PC-3 (cell line): ENCODE measurements at regions not wholly inside any gene's neighbourhood (a gene's known extent, or its start where the extent isn't known, plus 50 kb on each side); places are given as distances from the start of the nearest gene placed in this dataset.

Experiments
- ATAC-seq: fragments of 200-7000 bp; cut with Tn5 transposase; 2 replicates; pipeline ENCODE4 v1.9.1; 2020; ENCODE audit warnings: mild to moderate bottlenecking, moderate library complexity
- BruUV-seq: library from RNA; stranded (reverse); fragments of 400-500 nt; replicated peaks from 2 replicates; lab custom pipeline; 2021; lab: Mats Ljungman, UMichigan
- CTCF ChIA-PET: fragments of 300-600 bp; sonication (Branson Sonifier 250); formaldehyde crosslinking; loops from one replicate; lab custom pipeline; 2022; ENCODE audit warnings: antibody characterized with exemption; lab: Charles Lee
- POLR2A ChIA-PET: fragments of 300-600 bp; sonication (Branson Sonifier 250); formaldehyde crosslinking; loops from one replicate; lab custom pipeline; 2022; ENCODE audit warnings: antibody characterized with exemption; ENCODE audit not compliant: unreplicated experiment; lab: Charles Lee
- DNase-seq: peaks from one replicate; pipeline ENCODE4 v3.0.0-alpha.2; 2015
- H2AFZ ChIP-seq: fragments of 300-600 bp; sonication (generic); 2 replicates; pipeline ENCODE4 v1.6.0; 2016; ENCODE audit warnings: antibody characterized with exemption, low read length
- H3F3A ChIP-seq: fragments of 300-600 bp; sonication (generic); one replicate; pipeline ENCODE4 v1.6.0; 2017; ENCODE audit warnings: antibody characterized with exemption, low read length, control low read depth, mild to moderate bottlenecking; ENCODE audit not compliant: unreplicated experiment
- H3K27ac ChIP-seq: fragments of 300-600 bp; sonication (generic); 2 replicates; pipeline ENCODE4 v1.5.1; 2016; ENCODE audit warnings: mild to moderate bottlenecking, low read length
- H3K27me3 ChIP-seq: fragments of 300-600 bp; sonication (generic); 2 replicates; pipeline ENCODE4 v1.6.1; 2016; ENCODE audit warnings: low read length, mixed read lengths
- H3K36me3 ChIP-seq: fragments of 300-600 bp; sonication (generic); 2 replicates; pipeline ENCODE4 v1.6.1; 2016; ENCODE audit warnings: low read depth, mixed run types, low read length, mixed read lengths
- H3K4me1 ChIP-seq: fragments of 300-600 bp; sonication (generic); 2 replicates; pipeline ENCODE4 v1.5.1; 2016; ENCODE audit warnings: low read length; ENCODE audit not compliant: insufficient read depth
- H3K4me2 ChIP-seq: fragments of 300-600 bp; sonication (generic); 2 replicates; pipeline ENCODE4 v1.6.0; 2016; ENCODE audit warnings: low read length
- H3K4me3 ChIP-seq: fragments of 300-600 bp; sonication (generic); 2 replicates; pipeline ENCODE4 v1.5.1; 2016; ENCODE audit warnings: mild to moderate bottlenecking, low read length, mixed read lengths
- H3K79me2 ChIP-seq: fragments of 300-600 bp; sonication (generic); 2 replicates; pipeline ENCODE4 v1.6.1; 2017; ENCODE audit warnings: low read length, mixed read lengths
- H3K9ac ChIP-seq: fragments of 300-600 bp; sonication (generic); 2 replicates; pipeline ENCODE4 v1.6.0; 2016; ENCODE audit warnings: mild to moderate bottlenecking, low read length
- H3K9me2 ChIP-seq: fragments of 300-600 bp; sonication (generic); replicated peaks from 2 replicates; pipeline ENCODE4 v1.6.1; 2016; ENCODE audit warnings: mixed run types, low read length, mixed read lengths
- H3K9me3 ChIP-seq: fragments of 300-600 bp; sonication (generic); 2 replicates; pipeline ENCODE4 v1.6.1; 2016; ENCODE audit warnings: low read length, mixed read lengths
- H4K20me1 ChIP-seq: fragments of 300-600 bp; sonication (generic); 2 replicates; pipeline ENCODE4 v1.6.1; 2016; ENCODE audit warnings: low read length, mixed read lengths
- EZH2 ChIP-seq: fragments of 300-600 bp; sonication (generic); IDR thresholded peaks from one replicate; pipeline ENCODE4 v1.6.1; 2017; ENCODE audit warnings: antibody characterized with exemption, mild to moderate bottlenecking, low read length; ENCODE audit not compliant: unreplicated experiment
- EZH2phosphoT487 ChIP-seq: fragments of 300-600 bp; sonication (generic); IDR thresholded peaks from 2 replicates; pipeline ENCODE4 v1.6.1; 2018; ENCODE audit warnings: mild to moderate bottlenecking, antibody characterized with exemption, low read length, borderline replicate concordance
- intact Hi-C: fragments of 100-400 bp; cut with micrococcal nuclease; formaldehyde crosslinking; loops from 2 replicates; pipeline ENCODE4 v1.9.0; 2023
- TF ChIP-seq, protein P1 (sequence below): fragments of 300-600 bp; sonication (generic); conservative IDR thresholded peaks from 2 replicates; pipeline ENCODE4 v1.5.1; 2017; ENCODE audit warnings: antibody characterized with exemption, low read depth, mild to moderate bottlenecking, low read length

DNA sequence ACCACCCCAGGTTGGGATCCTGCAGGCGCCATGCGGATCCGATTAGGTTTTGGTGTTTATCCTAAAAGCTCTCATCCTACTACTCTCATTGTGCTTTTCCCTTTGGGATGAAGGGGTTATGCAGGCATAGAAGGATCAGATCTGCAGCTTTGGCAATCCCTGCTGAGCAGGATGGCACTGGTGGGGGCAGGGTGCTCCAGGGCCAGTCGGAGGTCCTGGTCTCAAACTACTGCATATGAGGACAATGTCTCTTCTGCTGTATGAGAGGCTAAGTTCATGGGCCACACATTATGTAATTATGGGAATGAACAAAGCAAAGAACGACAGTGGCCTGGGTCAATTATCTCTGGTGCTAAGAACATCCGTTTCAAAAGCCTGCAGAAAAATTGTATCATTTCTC lies 334.2 kb downstream of the IRX1 start:
- BruUV-seq, result no TSS peak
- no peaks in the 10 kb centered on the region for H3K9me2 ChIP-seq

DNA sequence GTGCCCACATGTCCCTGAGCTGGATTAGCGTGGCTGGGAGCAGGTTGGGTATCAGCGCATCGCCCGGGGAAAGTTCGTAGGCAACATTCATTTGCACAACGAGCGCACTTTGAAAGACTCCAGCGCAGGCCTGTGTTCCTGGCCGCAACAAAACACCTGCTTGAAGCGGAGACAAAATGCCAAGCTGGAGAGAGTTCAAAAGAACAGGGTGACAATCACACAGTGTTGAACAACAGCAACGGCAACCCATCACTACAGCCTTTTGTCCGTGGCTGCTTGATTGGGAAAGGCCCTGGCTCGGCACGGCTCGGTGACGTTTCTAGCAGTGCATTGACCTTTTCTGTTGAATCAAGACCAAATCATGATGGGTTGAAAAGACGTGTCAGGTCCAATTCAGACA lies 336.3 kb downstream of the IRX1 start:
- no TSS peak for BruUV-seq
- H3K4me1 ChIP-seq, result no peaks in the 10 kb centered on the region
- TF ChIP-seq EZH2 (no peak), EZH2phosphoT487 (no peak)
- TF ChIP-seq, protein P1, sequence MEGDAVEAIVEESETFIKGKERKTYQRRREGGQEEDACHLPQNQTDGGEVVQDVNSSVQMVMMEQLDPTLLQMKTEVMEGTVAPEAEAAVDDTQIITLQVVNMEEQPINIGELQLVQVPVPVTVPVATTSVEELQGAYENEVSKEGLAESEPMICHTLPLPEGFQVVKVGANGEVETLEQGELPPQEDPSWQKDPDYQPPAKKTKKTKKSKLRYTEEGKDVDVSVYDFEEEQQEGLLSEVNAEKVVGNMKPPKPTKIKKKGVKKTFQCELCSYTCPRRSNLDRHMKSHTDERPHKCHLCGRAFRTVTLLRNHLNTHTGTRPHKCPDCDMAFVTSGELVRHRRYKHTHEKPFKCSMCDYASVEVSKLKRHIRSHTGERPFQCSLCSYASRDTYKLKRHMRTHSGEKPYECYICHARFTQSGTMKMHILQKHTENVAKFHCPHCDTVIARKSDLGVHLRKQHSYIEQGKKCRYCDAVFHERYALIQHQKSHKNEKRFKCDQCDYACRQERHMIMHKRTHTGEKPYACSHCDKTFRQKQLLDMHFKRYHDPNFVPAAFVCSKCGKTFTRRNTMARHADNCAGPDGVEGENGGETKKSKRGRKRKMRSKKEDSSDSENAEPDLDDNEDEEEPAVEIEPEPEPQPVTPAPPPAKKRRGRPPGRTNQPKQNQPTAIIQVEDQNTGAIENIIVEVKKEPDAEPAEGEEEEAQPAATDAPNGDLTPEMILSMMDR, result no peak
- H3K9me3 ChIP-seq, result peaks cover 33% of the 10 kb centered on the region
- no peaks in the 10 kb centered on the region for H3K36me3 ChIP-seq
- ChIA-PET POLR2A (no interaction called here), CTCF (no interaction called here)
- no peak overlapping the region for H3K9ac ChIP-seq
- no peaks in the 10 kb centered on the region for H3F3A ChIP-seq
- no peak overlapping the region for H3K27ac ChIP-seq
- no peaks in the 10 kb centered on the region for H4K20me1 ChIP-seq
- H3K4me3 ChIP-seq, result no peak overlapping the region
- H2AFZ ChIP-seq, result no peak overlapping the region
- no peak overlapping the region for H3K4me2 ChIP-seq
- DNase-seq (no peak), ATAC-seq (no peak)
- H3K9me2 ChIP-seq, result no peaks in the 10 kb centered on the region
- intact Hi-C loops, result no loop called here
- no peaks in the 10 kb centered on the region for H3K79me2 ChIP-seq
- no peaks in the 10 kb centered on the region for H3K27me3 ChIP-seq

More for the DNA sequence above, 334.2 kb downstream of the IRX1 start:
- H3K9me3 ChIP-seq, result peaks cover 16% of the 10 kb centered on the region
- POLR2A ChIA-PET, result no interaction called here
- no peak overlapping the region for H2AFZ ChIP-seq
- no peaks in the 10 kb centered on the region for H3K27me3 ChIP-seq
- H4K20me1 ChIP-seq, result no peaks in the 10 kb centered on the region
- H3K79me2 ChIP-seq, result no peaks in the 10 kb centered on the region
- intact Hi-C loops, result no loop called here
- ATAC-seq, result no peak
- H3K4me2 ChIP-seq, result no peak overlapping the region
- no peaks in the 10 kb centered on the region for H3K4me1 ChIP-seq
- DNase-seq, result no peak
- no peak overlapping the region for H3K27ac ChIP-seq
- H3F3A ChIP-seq, result no peaks in the 10 kb centered on the region
- CTCF ChIA-PET, result no interaction called here
- H3K4me3 ChIP-seq, result no peak overlapping the region
- H3K9ac ChIP-seq, result no peak overlapping the region
- no peaks in the 10 kb centered on the region for H3K36me3 ChIP-seq
- TF ChIP-seq, protein P1, result no peak
- no peak for TF ChIP-seq EZH2phosphoT487
- no peak for TF ChIP-seq EZH2

DNA sequence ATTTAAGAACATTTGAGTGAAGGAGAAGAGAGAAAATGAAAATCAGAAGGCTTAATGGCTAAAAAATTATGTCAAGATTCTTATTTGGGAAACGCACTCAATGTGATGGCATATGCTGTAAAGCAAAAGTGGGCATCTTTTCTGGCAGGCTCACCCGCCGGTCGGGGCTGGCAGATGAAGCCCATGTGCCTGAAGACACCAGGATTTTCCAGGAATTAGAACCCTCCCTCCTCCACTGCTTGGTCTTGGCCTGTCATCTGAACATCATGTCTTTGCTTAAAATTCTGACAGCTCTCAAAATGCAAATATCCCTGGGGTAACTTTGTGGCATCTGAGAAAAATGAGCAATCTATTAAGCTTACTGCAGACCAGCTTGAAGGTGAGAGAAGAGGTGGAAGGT lies 337.9 kb downstream of the IRX1 start:
- Histone ChIP-seq H3K27me3 (no peaks in the 10 kb centered on the region), H3K9ac (no peak overlapping the region), H2AFZ (no peak overlapping the region), H3K4me3 (no peak overlapping the region), H3K36me3 (no peaks in the 10 kb centered on the region), H3K27ac (no peak overlapping the region), H3K4me1 (no peaks in the 10 kb centered on the region), H3K9me2 (no peaks in the 10 kb centered on the region), H4K20me1 (no peaks in the 10 kb centered on the region), H3K4me2 (no peak overlapping the region), H3F3A (no peaks in the 10 kb centered on the region), H3K9me3 (peaks cover 34% of the 10 kb centered on the region), H3K79me2 (no peaks in the 10 kb centered on the region)
- CTCF ChIA-PET, result no interaction called here
- POLR2A ChIA-PET, result no interaction called here
- TF ChIP-seq EZH2 (no peak), EZH2phosphoT487 (no peak)
- TF ChIP-seq, protein P1, result no peak
- ATAC-seq, result no peak
- BruUV-seq, result no TSS peak
- intact Hi-C loops, result no loop called here
- DNase-seq, result no peak
